DOHH2 (cell line): ENCODE measurements at regions not wholly inside any gene's neighbourhood (a gene's known extent, or its start where the extent isn't known, plus 50 kb on each side); places are given as distances from the start of the nearest gene placed in this dataset.
"Not testable (repeated sequence)": the region's sequence is repeated elsewhere in the genome, so short reads cannot be mapped to it uniquely, and the experiment has no call there.

Source experiments
- H3F3A ChIP-seq: fragments of 200-600 bp; sonication (generic), shearing (Covaris generic); 2 replicates; pipeline ENCODE4 v1.6.0; 2016; ENCODE audit warnings: antibody characterized with exemption, mild to moderate bottlenecking; ENCODE audit not compliant: control insufficient read depth, insufficient read depth
- H3K27ac ChIP-seq: fragments of 200-600 bp; sonication (generic); 2 replicates; pipeline ENCODE4 v1.5.1; 2014; ENCODE audit warnings: low read depth, mild to moderate bottlenecking, low read length, moderate library complexity
- H3K27me3 ChIP-seq: fragments of 200-600 bp; sonication (generic); 2 replicates; pipeline ENCODE4 v1.6.1; 2014; ENCODE audit warnings: mild to moderate bottlenecking, low read length, mixed read lengths; ENCODE audit not compliant: control insufficient read depth
- H3K36me3 ChIP-seq: fragments of 200-600 bp; sonication (generic); 2 replicates; pipeline ENCODE4 v1.6.1; 2014; ENCODE audit warnings: mild to moderate bottlenecking, low read length, moderate library complexity, mixed read lengths; ENCODE audit not compliant: control insufficient read depth
- H3K4me1 ChIP-seq: fragments of 200-600 bp; sonication (generic); 2 replicates; pipeline ENCODE4 v1.6.1; 2014; ENCODE audit warnings: mild to moderate bottlenecking, low read length, mixed read lengths; ENCODE audit not compliant: control insufficient read depth
- H3K4me2 ChIP-seq: fragments of 200-600 bp; sonication (generic); 2 replicates; pipeline ENCODE4 v1.6.0; 2014; ENCODE audit warnings: mild to moderate bottlenecking, low read length, moderate library complexity
- H3K4me3 ChIP-seq: fragments of 200-600 bp; sonication (generic); 2 replicates; pipeline ENCODE4 v1.5.1; 2014; ENCODE audit warnings: mild to moderate bottlenecking, low read length, mixed read lengths
- H3K79me2 ChIP-seq: fragments of 200-600 bp; sonication (generic); 2 replicates; pipeline ENCODE4 v1.6.1; 2014; ENCODE audit warnings: mild to moderate bottlenecking, low read length, mixed read lengths; ENCODE audit not compliant: control insufficient read depth
- H3K9me2 ChIP-seq: fragments of 200-600 bp; sonication (generic); replicated peaks from 2 replicates; pipeline ENCODE4 v1.6.1; 2014; ENCODE audit warnings: mild to moderate bottlenecking, low read length, mixed read lengths; ENCODE audit not compliant: control insufficient read depth
- H3K9me3 ChIP-seq: fragments of 200-600 bp; sonication (generic); 2 replicates; pipeline ENCODE4 v1.6.1; 2014; ENCODE audit warnings: antibody characterized with exemption, low read length, mixed read lengths; ENCODE audit not compliant: control insufficient read depth, insufficient read depth
- H4K20me1 ChIP-seq: fragments of 200-600 bp; sonication (generic); 2 replicates; pipeline ENCODE4 v1.6.0; 2014; ENCODE audit warnings: low read depth, mild to moderate bottlenecking, antibody characterized with exemption, low read length, moderate library complexity; ENCODE audit not compliant: control insufficient read depth, insufficient read depth

GRCh38 chr21:10325546-10325945, 195.8 kb upstream of the TPTE start:
- peaks cover 29% of the 10 kb centered on the region; the same call in 1 of the 2 replicates for H3K9me3 ChIP-seq
- H3K27me3 ChIP-seq, H3K4me3 ChIP-seq, H3K79me2 ChIP-seq, H3K4me2 ChIP-seq, H3K27ac ChIP-seq, H3K4me1 ChIP-seq, H3K36me3 ChIP-seq, H3K9me2 ChIP-seq, H4K20me1 ChIP-seq, H3F3A ChIP-seq: not testable (repeated sequence)

GRCh38 chr21:10326146-10326545, 195.2 kb upstream of the TPTE start:
- H4K20me1 ChIP-seq, H3K4me1 ChIP-seq, H3F3A ChIP-seq, H3K79me2 ChIP-seq, H3K4me2 ChIP-seq, H3K9me2 ChIP-seq, H3K27ac ChIP-seq, H3K27me3 ChIP-seq, H3K36me3 ChIP-seq, H3K4me3 ChIP-seq: not testable (repeated sequence)
- peaks cover 35% of the 10 kb centered on the region for H3K9me3 ChIP-seq

GRCh38 chr21:10328646-10329045, 192.7 kb upstream of the TPTE start:
- not testable (repeated sequence) for H4K20me1 ChIP-seq, H3K36me3 ChIP-seq

GRCh38 chr21:10330641-10331119, 190.7 kb upstream of the TPTE start:
- peaks cover 43% of the 10 kb centered on the region for H3K9me3 ChIP-seq
- not testable (repeated sequence) for H3F3A ChIP-seq, H3K4me1 ChIP-seq

More at GRCh38 chr21:10328646-10329045, 192.7 kb upstream of the TPTE start:
- H3K4me3 ChIP-seq, H3K4me2 ChIP-seq, H3F3A ChIP-seq, H3K9me2 ChIP-seq, H3K27ac ChIP-seq, H3K79me2 ChIP-seq, H3K27me3 ChIP-seq, H3K4me1 ChIP-seq: not testable (repeated sequence)
- peaks cover 43% of the 10 kb centered on the region for H3K9me3 ChIP-seq

GRCh38 chr21:10331134-10331533, 190.2 kb upstream of the TPTE start:
- not testable (repeated sequence) for H3F3A ChIP-seq, H3K4me2 ChIP-seq, H4K20me1 ChIP-seq, H3K4me3 ChIP-seq, H3K27me3 ChIP-seq, H3K36me3 ChIP-seq, H3K9me2 ChIP-seq, H3K79me2 ChIP-seq, H3K4me1 ChIP-seq, H3K27ac ChIP-seq
- H3K9me3 ChIP-seq: peaks cover 43% of the 10 kb centered on the region

More at GRCh38 chr21:10330641-10331119, 190.7 kb upstream of the TPTE start:
- not testable (repeated sequence) for H4K20me1 ChIP-seq, H3K36me3 ChIP-seq, H3K27me3 ChIP-seq, H3K4me3 ChIP-seq, H3K9me2 ChIP-seq, H3K79me2 ChIP-seq, H3K4me2 ChIP-seq, H3K27ac ChIP-seq

- not testable (repeated sequence) for H3K79me2 ChIP-seq, H3K27ac ChIP-seq, H3K27me3 ChIP-seq, H4K20me1 ChIP-seq, H3F3A ChIP-seq, H3K36me3 ChIP-seq, H3K4me3 ChIP-seq, H3K4me2 ChIP-seq, H3K4me1 ChIP-seq, H3K9me2 ChIP-seq
- H3K9me3 ChIP-seq: peaks cover 42% of the 10 kb centered on the region
Measured at GRCh38 chr21:10332935-10333334, 188.4 kb upstream of the TPTE start.

GRCh38 chr21:10334391-10334790, 187.0 kb upstream of the TPTE start:
- peaks cover 44% of the 10 kb centered on the region for H3K9me3 ChIP-seq
- H3F3A ChIP-seq, H3K27me3 ChIP-seq, H3K27ac ChIP-seq, H3K4me1 ChIP-seq, H3K4me3 ChIP-seq, H3K4me2 ChIP-seq, H3K79me2 ChIP-seq, H3K36me3 ChIP-seq, H4K20me1 ChIP-seq, H3K9me2 ChIP-seq: not testable (repeated sequence)

GRCh38 chr21:10342261-10342956, 179.0 kb upstream of the TPTE start:
- H3K27ac ChIP-seq, H3K4me3 ChIP-seq, H3K4me1 ChIP-seq: not testable (repeated sequence)

More at GRCh38 chr21:10342261-10342956, 179.0 kb upstream of the TPTE start:
- H3K36me3 ChIP-seq, H3K9me2 ChIP-seq, H3K27me3 ChIP-seq, H4K20me1 ChIP-seq, H3F3A ChIP-seq, H3K79me2 ChIP-seq, H3K4me2 ChIP-seq: not testable (repeated sequence)
- H3K9me3 ChIP-seq: peaks cover 41% of the 10 kb centered on the region
